ENCODE measurements at regions not wholly inside any gene's neighbourhood (a gene's known extent, or its start where the extent isn't known, plus 50 kb on each side); places are given as distances from the start of the nearest gene placed in this dataset.

DNA sequence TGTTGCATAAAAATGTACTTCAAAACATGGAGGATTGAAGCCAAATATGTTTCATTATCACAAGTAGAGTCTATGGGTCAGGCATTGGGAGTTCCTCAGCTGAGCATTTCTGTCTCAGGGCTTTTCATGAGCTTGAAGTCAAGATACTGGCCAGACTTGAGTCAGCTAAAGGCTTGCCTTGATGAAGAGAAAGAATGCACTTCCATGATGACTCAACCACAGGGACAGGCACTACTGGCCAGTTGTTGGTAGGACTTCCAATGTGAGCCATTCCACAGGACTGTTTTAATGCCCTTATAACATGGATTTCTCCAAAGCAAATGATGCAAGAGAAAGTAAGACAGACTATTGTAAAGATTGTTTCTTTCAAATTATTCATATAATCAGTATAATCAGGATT lies 895.6 kb downstream of the RAB28 start:
- H3K4me3 ChIP-seq (ENCODE audit: low read depth, low read length) = no peak overlapping the region
- TF ChIP-seq CTCF (conservative IDR thresholded peaks at IDR 0.05; ENCODE audit: low read depth, low read length) = no peak
- DNase-seq (ENCODE audit: low read depth) = no peak

GRCh38 chr4:12586242-12587006 lies 897.7 kb downstream of the RAB28 start:
- no peak for DNase-seq (ENCODE audit: low read depth)
- TF ChIP-seq CTCF (conservative IDR thresholded peaks at IDR 0.05; ENCODE audit: low read depth, low read length) = no peak
- no peak overlapping the region for H3K4me3 ChIP-seq (ENCODE audit: low read depth, low read length)

DNA sequence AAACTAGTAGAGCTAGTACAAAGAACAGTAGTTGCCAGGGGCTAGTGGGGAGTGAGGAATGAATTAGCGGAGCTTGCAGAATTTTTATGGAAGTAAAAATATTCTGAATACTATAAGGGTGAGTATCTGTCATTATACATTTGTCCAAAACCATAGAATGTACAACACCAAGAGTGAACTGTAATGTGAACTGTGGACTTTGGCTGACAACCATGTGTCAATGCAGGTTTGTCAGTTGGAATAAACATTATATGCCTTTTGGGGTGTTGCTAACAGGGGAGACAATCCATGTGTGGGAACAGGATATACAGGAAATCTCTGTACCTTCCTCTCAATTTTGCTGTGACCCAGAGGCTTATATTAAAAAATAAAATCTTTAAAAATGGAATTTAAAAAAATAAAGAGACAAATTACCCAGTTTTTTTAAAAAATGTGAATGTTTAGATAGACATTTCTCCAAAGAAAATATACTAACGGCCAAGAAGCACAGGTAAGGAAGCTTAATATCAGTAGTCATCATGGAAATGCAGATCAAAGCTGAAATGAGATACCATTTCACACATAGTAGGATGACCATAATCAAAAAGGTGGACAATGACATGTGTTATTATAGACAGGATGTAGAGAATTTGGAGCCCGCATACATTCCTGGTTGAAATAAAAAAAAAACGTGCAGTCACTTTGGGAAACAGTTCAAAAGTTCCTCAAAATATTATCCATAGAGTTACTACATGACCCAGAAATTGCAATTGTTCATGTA lies 899.8 kb downstream of the RAB28 start:
- no peak for DNase-seq (ENCODE audit: low read depth)
- TF ChIP-seq CTCF (conservative IDR thresholded peaks at IDR 0.05; ENCODE audit: low read depth, low read length) = no peak
- H3K4me3 ChIP-seq (ENCODE audit: low read depth, low read length) = no peak overlapping the region

- DNase-seq (ENCODE audit: low read depth) = no peak
Measured at GRCh38 chr4:12583275-12583674, 900.9 kb downstream of the RAB28 start.

DNA sequence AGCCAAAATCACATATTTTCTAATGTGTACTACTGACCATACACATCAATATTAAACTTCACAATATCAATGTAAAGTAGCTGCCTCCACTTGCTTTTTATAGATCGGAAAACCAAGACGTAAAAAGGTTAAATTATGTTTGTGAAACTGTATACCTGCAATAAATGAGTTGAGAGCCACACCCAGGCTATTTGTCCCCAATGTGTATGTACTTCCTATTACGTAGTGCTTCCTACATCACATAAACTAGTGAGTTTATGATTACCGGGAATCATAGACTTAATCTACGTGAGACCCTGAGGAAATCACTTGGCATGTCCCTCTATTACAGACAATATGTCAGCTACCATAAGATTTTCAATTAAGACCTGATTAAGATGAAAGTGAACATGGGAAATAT lies 903.4 kb downstream of the RAB28 start:
- no peak for DNase-seq (ENCODE audit: low read depth)
- no peak for TF ChIP-seq CTCF (conservative IDR thresholded peaks at IDR 0.05; ENCODE audit: low read depth, low read length)
- no peak overlapping the region for H3K4me3 ChIP-seq (ENCODE audit: low read depth, low read length)

More at GRCh38 chr4:12583275-12583674, 900.9 kb downstream of the RAB28 start:
- H3K4me3 ChIP-seq (ENCODE audit: low read depth, low read length) = no peak overlapping the region
- TF ChIP-seq CTCF (conservative IDR thresholded peaks at IDR 0.05; ENCODE audit: low read depth, low read length) = no peak

GRCh38 chr4:12579172-12579571 lies 905.0 kb downstream of the RAB28 start:
- TF ChIP-seq CTCF (conservative IDR thresholded peaks at IDR 0.05; ENCODE audit: low read depth, low read length) = no peak
- no peak for DNase-seq (ENCODE audit: low read depth)
- no peak overlapping the region for H3K4me3 ChIP-seq (ENCODE audit: low read depth, low read length)

All from epithelial cell of proximal tubule (primary cell).